MCF 10A (cell line): ENCODE measurements at regions not wholly inside any gene's neighbourhood (a gene's known extent, or its start where the extent isn't known, plus 50 kb on each side); places are given as distances from the start of the nearest gene placed in this dataset.
"Not testable (repeated sequence)": the region's sequence is repeated elsewhere in the genome, so short reads cannot be mapped to it uniquely, and the experiment has no call there.

ENCODE experiments used
- BruUV-seq: library from RNA; stranded (reverse); fragments of 400-500 nt; replicated peaks from 2 replicates; lab custom pipeline; 2021; lab: Mats Ljungman, UMichigan
- CTCF ChIA-PET: fragments of 300-600 bp; sonication (Branson Sonifier 250); formaldehyde crosslinking; extraction: SDS; loops from one replicate; lab custom pipeline; 2021; ENCODE audit warnings: antibody characterized with exemption, inconsistent platforms; lab: Yijun Ruan, JAX
- POLR2A ChIA-PET: fragments of 300-600, 350-650 bp; sonication (Branson Sonifier 250); formaldehyde crosslinking; extraction: SDS; loops from one replicate; lab custom pipeline; 2020; ENCODE audit warnings: antibody characterized with exemption, inconsistent platforms; lab: Yijun Ruan, JAX
- DNase-seq: peaks from one replicate; pipeline ENCODE4 v3.0.0-alpha.2; 2018; ENCODE audit not compliant: unreplicated experiment
- H3K27ac Mint-ChIP-seq: one replicate; pipeline ENCODE4 v1.8.0; 2022; ENCODE audit warnings: mild to moderate bottlenecking, low read depth, mixed read lengths; ENCODE audit not compliant: unreplicated experiment
- H3K27me3 Mint-ChIP-seq: one replicate; pipeline ENCODE4 v1.8.0; 2022; ENCODE audit warnings: mixed read lengths; ENCODE audit not compliant: insufficient read depth, unreplicated experiment
- H3K36me3 Mint-ChIP-seq: one replicate; pipeline ENCODE4 v1.8.0; 2022; ENCODE audit warnings: mild to moderate bottlenecking, moderate library complexity, mixed read lengths; ENCODE audit not compliant: insufficient read depth, unreplicated experiment
- H3K4me1 Mint-ChIP-seq: one replicate; pipeline ENCODE4 v1.8.0; 2022; ENCODE audit warnings: mixed read lengths; ENCODE audit not compliant: insufficient read depth, unreplicated experiment
- H3K4me3 Mint-ChIP-seq: one replicate; pipeline ENCODE4 v1.8.0; 2022; ENCODE audit warnings: mild to moderate bottlenecking, moderate library complexity, mixed read lengths; ENCODE audit not compliant: unreplicated experiment
- H3K9me3 Mint-ChIP-seq: one replicate; pipeline ENCODE4 v1.8.0; 2022; ENCODE audit warnings: mixed read lengths; ENCODE audit not compliant: unreplicated experiment
- intact Hi-C: fragments of 100-400 bp; cut with micrococcal nuclease; formaldehyde crosslinking; loops from 2 replicates; pipeline ENCODE4 v1.14.1; 2022
- TF ChIP-seq, protein P1 (sequence below): fragments of 200-600 bp; IDR thresholded peaks from one replicate; pipeline ENCODE4 v1.8.0; 2022; ENCODE audit warnings: antibody characterized with exemption, mild to moderate bottlenecking; ENCODE audit not compliant: unreplicated experiment

DNA sequence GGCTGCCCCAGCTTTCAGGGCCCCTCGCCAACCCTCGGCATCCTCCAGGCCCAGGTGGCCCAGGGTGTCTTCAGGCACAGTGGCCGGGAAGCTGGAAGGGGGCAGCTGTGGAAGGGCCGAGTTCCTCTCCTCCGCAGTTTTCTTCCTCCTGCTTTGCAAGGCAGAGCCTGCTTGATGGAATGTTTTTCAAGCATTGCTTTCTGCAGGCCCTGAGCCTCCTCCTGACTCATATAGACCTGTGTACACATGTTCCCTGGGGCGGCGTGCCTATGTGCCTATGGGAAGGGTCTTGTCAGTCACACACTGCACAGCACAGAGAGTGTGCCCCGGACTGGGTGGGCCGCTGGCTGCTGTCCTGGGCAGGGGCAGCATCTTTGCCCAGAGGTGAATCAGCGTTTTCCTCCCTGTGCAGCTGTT lies 107.5 kb downstream of the ERMARD start:
- Mint-ChIP-seq H3K4me3 (no peak overlapping the region), H3K9me3 (peaks cover 5% of the 10 kb centered on the region), H3K27me3 (peaks cover 9% of the 10 kb centered on the region), H3K27ac (no peak overlapping the region), H3K36me3 (no peaks in the 10 kb centered on the region), H3K4me1 (no peaks in the 10 kb centered on the region)
- no peak for DNase-seq
- ChIA-PET POLR2A (no interaction called here), CTCF (no interaction called here)
- TF ChIP-seq, protein P1, sequence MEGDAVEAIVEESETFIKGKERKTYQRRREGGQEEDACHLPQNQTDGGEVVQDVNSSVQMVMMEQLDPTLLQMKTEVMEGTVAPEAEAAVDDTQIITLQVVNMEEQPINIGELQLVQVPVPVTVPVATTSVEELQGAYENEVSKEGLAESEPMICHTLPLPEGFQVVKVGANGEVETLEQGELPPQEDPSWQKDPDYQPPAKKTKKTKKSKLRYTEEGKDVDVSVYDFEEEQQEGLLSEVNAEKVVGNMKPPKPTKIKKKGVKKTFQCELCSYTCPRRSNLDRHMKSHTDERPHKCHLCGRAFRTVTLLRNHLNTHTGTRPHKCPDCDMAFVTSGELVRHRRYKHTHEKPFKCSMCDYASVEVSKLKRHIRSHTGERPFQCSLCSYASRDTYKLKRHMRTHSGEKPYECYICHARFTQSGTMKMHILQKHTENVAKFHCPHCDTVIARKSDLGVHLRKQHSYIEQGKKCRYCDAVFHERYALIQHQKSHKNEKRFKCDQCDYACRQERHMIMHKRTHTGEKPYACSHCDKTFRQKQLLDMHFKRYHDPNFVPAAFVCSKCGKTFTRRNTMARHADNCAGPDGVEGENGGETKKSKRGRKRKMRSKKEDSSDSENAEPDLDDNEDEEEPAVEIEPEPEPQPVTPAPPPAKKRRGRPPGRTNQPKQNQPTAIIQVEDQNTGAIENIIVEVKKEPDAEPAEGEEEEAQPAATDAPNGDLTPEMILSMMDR, result no peak
- intact Hi-C loops, result no loop called here
- no TSS peak for BruUV-seq

DNA sequence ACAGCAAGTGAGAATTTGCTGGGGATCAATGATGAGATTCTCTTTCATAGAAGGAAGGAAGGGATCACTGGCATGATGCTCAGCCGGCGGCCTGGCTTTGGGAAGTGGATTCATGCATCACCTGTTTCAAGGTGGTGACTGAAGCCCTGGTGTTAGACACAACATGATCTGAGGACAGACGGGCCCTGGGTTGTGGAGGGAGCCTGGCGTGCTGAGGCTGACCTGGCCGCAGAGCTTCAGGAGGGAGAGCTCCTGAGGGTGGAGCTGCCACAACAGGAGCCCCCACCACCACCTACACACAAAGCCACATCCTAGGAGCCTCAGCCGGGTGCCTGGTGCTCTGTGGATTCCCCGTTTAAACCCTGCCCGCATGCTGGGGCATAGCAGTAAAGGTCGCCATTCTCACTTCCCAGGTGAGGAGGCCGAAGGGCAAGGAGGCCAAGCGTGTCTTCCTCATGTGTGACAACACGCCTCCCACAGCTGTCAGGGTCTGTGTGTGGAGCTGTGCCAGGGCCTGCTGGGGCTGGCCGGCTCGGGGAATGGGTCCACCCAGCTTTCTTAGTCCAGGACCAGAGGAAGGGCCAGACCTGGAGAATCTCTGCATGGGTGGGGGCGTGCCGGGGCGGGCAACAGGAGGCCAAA lies 107.0 kb downstream of the ERMARD start:
- DNase-seq, result no peak
- no peaks in the 10 kb centered on the region for H3K36me3 Mint-ChIP-seq
- H3K4me3 Mint-ChIP-seq, result no peak overlapping the region
- H3K27me3 Mint-ChIP-seq, result peaks cover 3% of the 10 kb centered on the region
- H3K4me1 Mint-ChIP-seq, result no peaks in the 10 kb centered on the region
- no peak overlapping the region for H3K27ac Mint-ChIP-seq
- no TSS peak for BruUV-seq
- CTCF ChIA-PET, result interaction anchor here (0.9 kb wide), 1 partner anchor 24 kb away, joined by 4 read pairs; no protein-coding TSS in a partner anchor
- POLR2A ChIA-PET, result no interaction called here
- intact Hi-C loops, result no loop called here
- H3K9me3 Mint-ChIP-seq, result peaks cover under 1% of the 10 kb centered on the region
- TF ChIP-seq, protein P1, result no peak

DNA sequence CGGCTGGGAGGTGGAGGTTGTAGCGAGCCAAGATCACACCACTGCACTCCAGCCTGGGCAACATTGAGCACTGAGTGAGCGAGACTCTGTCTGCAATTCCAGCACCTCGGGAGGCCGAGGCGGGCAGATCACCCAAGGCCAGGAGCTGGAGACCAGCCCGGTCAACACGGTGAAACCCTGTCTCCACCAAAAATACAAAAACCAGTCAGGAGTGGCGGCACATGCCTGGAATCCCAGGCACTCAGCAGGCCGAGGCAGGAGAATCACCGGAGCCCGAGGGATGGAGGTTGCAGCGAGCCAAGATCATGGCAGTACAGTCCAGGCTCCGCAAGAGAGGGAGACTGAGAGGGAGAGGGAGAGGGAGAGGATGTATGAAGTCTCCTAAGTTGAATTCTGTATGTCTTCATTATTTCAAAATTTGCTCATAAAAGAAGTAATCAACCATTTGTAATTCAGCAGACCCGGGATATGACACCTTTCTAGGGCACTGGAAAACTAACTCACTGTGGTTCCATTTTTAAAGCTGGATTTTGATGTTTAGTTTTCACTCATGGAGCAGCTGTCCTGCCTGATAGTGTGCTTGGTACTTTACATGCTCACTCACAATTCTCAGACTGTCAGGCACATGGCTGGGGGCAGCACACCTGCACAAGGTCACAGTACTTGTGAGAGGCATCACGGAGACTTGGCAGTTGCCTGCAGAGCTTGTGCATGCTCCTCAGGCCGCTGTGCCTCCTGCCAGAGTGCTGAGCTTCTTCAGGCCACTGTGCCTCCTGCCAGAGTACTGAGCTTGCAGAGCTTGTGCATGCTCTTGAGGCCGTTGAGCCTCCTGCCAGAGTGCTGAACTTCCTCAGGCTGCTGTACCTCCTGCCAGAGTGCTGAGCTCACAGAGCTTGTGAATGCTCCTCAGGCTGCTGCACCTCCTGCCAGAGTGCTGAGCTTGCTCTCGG lies 106.2 kb downstream of the ERMARD start:
- no peak for DNase-seq
- TF ChIP-seq, protein P1, result no peak

DNA sequence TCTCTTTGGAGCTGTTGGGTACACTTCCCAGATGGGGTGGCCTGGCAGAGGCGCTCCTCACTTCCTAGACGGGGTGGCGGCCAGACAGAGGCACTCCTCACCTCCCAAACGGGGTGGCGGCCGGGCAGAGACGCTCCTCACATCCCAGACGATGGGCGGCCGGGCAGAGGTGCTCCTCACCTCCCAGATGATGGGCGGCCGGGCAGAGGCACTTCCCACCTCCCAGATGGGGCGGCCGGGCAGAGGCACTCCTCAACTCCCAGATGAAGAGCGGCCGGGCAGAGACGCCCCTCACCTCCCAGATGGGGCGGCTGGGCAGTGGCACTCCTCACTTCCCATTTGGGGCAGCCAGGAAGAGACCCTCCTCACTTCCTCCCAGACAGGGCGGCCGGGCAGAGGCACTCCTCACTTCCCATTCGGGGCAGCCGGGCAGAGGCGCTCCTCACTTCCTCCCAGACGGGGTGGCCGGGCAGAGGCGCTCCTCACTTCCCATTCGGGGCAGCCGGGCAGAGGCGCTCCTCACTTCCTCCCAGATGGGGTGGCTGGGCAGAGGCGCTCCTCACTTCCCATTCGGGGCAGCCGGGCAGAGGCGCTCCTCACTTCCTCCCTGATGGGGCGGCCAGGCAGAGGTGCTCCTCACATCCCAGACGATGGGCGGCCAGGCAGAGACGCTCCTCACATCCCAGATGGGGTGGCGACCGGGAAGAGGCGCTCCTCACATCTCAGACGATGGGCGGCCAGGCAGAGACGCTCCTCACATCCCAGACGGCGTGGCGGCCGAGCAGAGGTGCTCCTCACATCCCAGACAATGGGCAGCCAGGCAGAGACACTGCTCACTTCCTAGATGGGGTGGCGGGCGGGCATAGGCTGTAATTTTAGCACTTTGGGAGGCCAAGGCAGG lies 105.3 kb downstream of the ERMARD start:
- H3K27ac Mint-ChIP-seq, intact Hi-C loops, H3K27me3 Mint-ChIP-seq, H3K4me3 Mint-ChIP-seq, CTCF ChIA-PET, H3K36me3 Mint-ChIP-seq, BruUV-seq, POLR2A ChIA-PET, DNase-seq, H3K9me3 Mint-ChIP-seq: not testable (repeated sequence)
- H3K4me1 Mint-ChIP-seq, result peaks cover 13% of the 10 kb centered on the region

More for the DNA sequence above, 106.2 kb downstream of the ERMARD start:
- no peaks in the 10 kb centered on the region for H3K9me3 Mint-ChIP-seq
- no peaks in the 10 kb centered on the region for H3K36me3 Mint-ChIP-seq
- no peaks in the 10 kb centered on the region for H3K27me3 Mint-ChIP-seq
- H3K4me1 Mint-ChIP-seq, result peaks cover 5% of the 10 kb centered on the region
- ChIA-PET POLR2A (no interaction called here), CTCF (interaction anchor here (0.9 kb wide), 1 partner anchor 24 kb away, joined by 4 read pairs; no protein-coding TSS in a partner anchor)
- intact Hi-C loops, result no loop called here
- no TSS peak for BruUV-seq
- no peak overlapping the region for H3K4me3 Mint-ChIP-seq
- H3K27ac Mint-ChIP-seq, result no peak overlapping the region
